ENCODE measurements at regions not wholly inside any gene's neighbourhood (a gene's known extent, or its start where the extent isn't known, plus 50 kb on each side); places are given as distances from the start of the nearest gene placed in this dataset.

DNA sequence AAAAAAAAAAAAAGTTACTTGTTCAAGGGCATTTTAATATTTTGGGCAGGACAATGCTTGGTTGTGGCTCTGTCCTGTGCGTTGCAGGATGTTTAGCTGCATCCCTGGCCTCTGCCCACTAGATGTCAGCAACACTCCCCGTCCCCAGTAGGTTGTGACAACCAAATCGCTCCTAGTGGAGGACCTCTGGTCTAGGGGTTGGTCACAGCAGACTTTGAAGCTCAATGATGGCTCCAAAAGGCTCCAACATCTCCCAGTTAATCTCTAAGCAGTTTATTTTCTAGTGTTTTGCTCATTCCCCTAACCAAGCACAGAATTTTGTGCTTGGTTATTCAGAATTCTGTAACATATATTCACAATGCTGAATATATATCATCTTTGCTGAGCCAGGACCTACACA is 67.0 kb downstream of the CHRNA1 start:
- TF ChIP-seq POLR2AphosphoS5 (IDR thresholded peaks at IDR 0.05) = no peak
- no peak for TF ChIP-seq EP300 (IDR thresholded peaks at IDR 0.05)
